ENCODE measurements at regions not wholly inside any gene's neighbourhood (a gene's known extent, or its start where the extent isn't known, plus 50 kb on each side); places are given as distances from the start of the nearest gene placed in this dataset.

- dilution Hi-C loops (cut with HindIII; ENCODE audit: low sequenced_read_pairs, unreplicated experiment) (no loop called here), in situ Hi-C loops (cut with MboI; ENCODE audit: low sequenced_read_pairs) (no loop called here), intact Hi-C loops (cut with micrococcal nuclease) (no loop called here)
- Histone ChIP-seq H2BK20ac (ENCODE audit: low read depth, low read length) (no peak overlapping the region), H4K8ac (ENCODE audit: low read depth in 2 of 2, low read length in 2 of 2) (no peak overlapping the region), H3K79me1 (ENCODE audit: low read depth in 1 of 2, low read length in 2 of 2) (no peaks in the 10 kb centered on the region), H3K9ac (ENCODE audit: low read depth, low read length) (no peak overlapping the region), H3K4me3 (ENCODE audit: insufficient read depth, low read depth, low read length) (no peak overlapping the region), H4K20me1 (ENCODE audit: insufficient read depth, low read length) (no peaks in the 10 kb centered on the region), H2BK15ac (ENCODE audit: low read depth, low read length) (no peak overlapping the region), H3K27me3 (ENCODE audit: control insufficient read depth, insufficient read depth, low read length) (no peaks in the 10 kb centered on the region), H3K56ac (ENCODE audit: extremely low read depth, insufficient read depth, low read length) (no peak overlapping the region), H2AK9ac (replicated peaks; ENCODE audit: low read depth, low read length, poor library complexity) (no peak overlapping the region), H3K18ac (ENCODE audit: low read depth, low read length) (no peak overlapping the region), H4K91ac (ENCODE audit: insufficient read depth, low read depth, low read length) (no peak overlapping the region), H2AK5ac (ENCODE audit: low read depth, low read length) (no peak overlapping the region), H3K36me3 (ENCODE audit: control insufficient read depth, insufficient read depth, low read length) (no peaks in the 10 kb centered on the region), H3K4me2 (ENCODE audit: low read depth, low read length) (no peak overlapping the region), H2BK120ac (ENCODE audit: low read depth, low read length) (no peak overlapping the region), H2AFZ (replicated peaks; ENCODE audit: low read length, poor library complexity) (no peak overlapping the region), H3K9me3 (ENCODE audit: control insufficient read depth, insufficient read depth, low read length) (no peaks in the 10 kb centered on the region; the same call in 1 of the 2 replicates), H3K4me1 (ENCODE audit: control insufficient read depth, insufficient read depth, low read length) (no peaks in the 10 kb centered on the region), H3K23ac (ENCODE audit: low read depth, low read length) (no peak overlapping the region), H4K5ac (ENCODE audit: low read depth, low read length) (no peak overlapping the region), H2BK5ac (ENCODE audit: low read depth, low read length, poor library complexity, severe bottlenecking) (no peak overlapping the region), H3K14ac (replicated peaks; ENCODE audit: low read depth, low read length) (no peak overlapping the region), H3K27ac (ENCODE audit: insufficient read depth, low read length) (no peak overlapping the region), H3K9me1 (ENCODE audit: insufficient read depth, low read length) (no peaks in the 10 kb centered on the region), H3K4ac (ENCODE audit: low read depth, low read length) (no peak overlapping the region)
- ChIA-PET POLR2A (ENCODE audit: unreplicated experiment) (no interaction called here), CTCF (no interaction called here)
- no CpG with 5 or more reads among the region's 2 CpGs for WGBS, 2 experiments (ENCODE audit: extremely low coverage in 2 of 2, insufficient read length in 1 of 2)
- BruUV-seq (replicated peaks), result no TSS peak
- DNase-seq, result no peak
- TF ChIP-seq, protein P1, sequence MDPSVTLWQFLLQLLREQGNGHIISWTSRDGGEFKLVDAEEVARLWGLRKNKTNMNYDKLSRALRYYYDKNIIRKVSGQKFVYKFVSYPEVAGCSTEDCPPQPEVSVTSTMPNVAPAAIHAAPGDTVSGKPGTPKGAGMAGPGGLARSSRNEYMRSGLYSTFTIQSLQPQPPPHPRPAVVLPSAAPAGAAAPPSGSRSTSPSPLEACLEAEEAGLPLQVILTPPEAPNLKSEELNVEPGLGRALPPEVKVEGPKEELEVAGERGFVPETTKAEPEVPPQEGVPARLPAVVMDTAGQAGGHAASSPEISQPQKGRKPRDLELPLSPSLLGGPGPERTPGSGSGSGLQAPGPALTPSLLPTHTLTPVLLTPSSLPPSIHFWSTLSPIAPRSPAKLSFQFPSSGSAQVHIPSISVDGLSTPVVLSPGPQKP (IDR thresholded peaks at IDR 0.05; ENCODE audit: borderline replicate concordance, low read depth, low read length), result no peak
- no peak for ATAC-seq (ENCODE audit: low read depth)
These were observed 360.0 kb downstream of the OSTF1 start for GRCh38 chr9:75448281-75448680.
